Memory B cell (primary cell): ENCODE measurements at regions not wholly inside any gene's neighbourhood (a gene's known extent, or its start where the extent isn't known, plus 50 kb on each side); places are given as distances from the start of the nearest gene placed in this dataset.

Source experiments
- ATAC-seq: fragments of 150-1000 bp; cut with Tn5 transposase; 2 replicates; pipeline ENCODE4 v1.10.0; 2021; ENCODE audit warnings: low read depth, mild to moderate bottlenecking, moderate library complexity
- DNase-seq, 2 donors: peaks; one replicate each; pipeline ENCODE4 v3.0.0; 2022; ENCODE audit warnings: low spot score in 2 of 2
- H3K27ac Mint-ChIP-seq: one replicate; pipeline ENCODE4 v1.8.0; 2022; ENCODE audit warnings: mild to moderate bottlenecking, moderate library complexity, mixed read lengths
- H3K27me3 Mint-ChIP-seq: one replicate; pipeline ENCODE4 v1.8.0; 2022; ENCODE audit warnings: mixed read lengths
- H3K36me3 Mint-ChIP-seq: one replicate; pipeline ENCODE4 v1.8.0; 2022; ENCODE audit warnings: mild to moderate bottlenecking, mixed read lengths
- H3K4me1 Mint-ChIP-seq: one replicate; pipeline ENCODE4 v1.8.0; 2022; ENCODE audit warnings: mixed read lengths
- H3K4me3 Mint-ChIP-seq: one replicate; pipeline ENCODE4 v1.8.0; 2022; ENCODE audit warnings: mild to moderate bottlenecking, moderate library complexity, mixed read lengths
- H3K9me3 Mint-ChIP-seq: one replicate; pipeline ENCODE4 v1.8.0; 2022; ENCODE audit warnings: mixed read lengths

GRCh38 chr2:139964721-139965440 lies 1184.7 kb upstream of the NXPH2 start:
- Mint-ChIP-seq H3K4me1 (no peaks in the 10 kb centered on the region), H3K27me3 (no peaks in the 10 kb centered on the region), H3K36me3 (no peaks in the 10 kb centered on the region), H3K27ac (no peak overlapping the region), H3K4me3 (no peak overlapping the region), H3K9me3 (peaks cover 3% of the 10 kb centered on the region)
- no peak for DNase-seq
- no peak for ATAC-seq

GRCh38 chr2:139963863-139964355 lies 1183.7 kb upstream of the NXPH2 start:
- no peaks in the 10 kb centered on the region for H3K36me3 Mint-ChIP-seq
- ATAC-seq (no peak), DNase-seq (no peak)
- no peak overlapping the region for H3K27ac Mint-ChIP-seq
- no peaks in the 10 kb centered on the region for H3K4me1 Mint-ChIP-seq
- H3K27me3 Mint-ChIP-seq = no peaks in the 10 kb centered on the region
- no peak overlapping the region for H3K4me3 Mint-ChIP-seq
- H3K9me3 Mint-ChIP-seq = peaks cover 3% of the 10 kb centered on the region

- H3K27ac Mint-ChIP-seq = no peak overlapping the region
- H3K36me3 Mint-ChIP-seq = no peaks in the 10 kb centered on the region
- DNase-seq = no peak
- H3K4me1 Mint-ChIP-seq = no peaks in the 10 kb centered on the region
- no peaks in the 10 kb centered on the region for H3K27me3 Mint-ChIP-seq
- no peak overlapping the region for H3K4me3 Mint-ChIP-seq
- ATAC-seq = no peak
- H3K9me3 Mint-ChIP-seq = no peaks in the 10 kb centered on the region
Observed at GRCh38 chr2:139949242-139949972, 1169.2 kb upstream of the NXPH2 start.

GRCh38 chr2:139946690-139947089 lies 1166.5 kb upstream of the NXPH2 start:
- no peak for ATAC-seq
- Mint-ChIP-seq H3K9me3 (no peaks in the 10 kb centered on the region), H3K4me1 (no peaks in the 10 kb centered on the region), H3K36me3 (no peaks in the 10 kb centered on the region), H3K27ac (no peak overlapping the region), H3K4me3 (no peak overlapping the region), H3K27me3 (no peaks in the 10 kb centered on the region)
- no peak for DNase-seq

GRCh38 chr2:139940686-139941085 lies 1160.5 kb upstream of the NXPH2 start:
- DNase-seq = no peak
- H3K27me3 Mint-ChIP-seq = no peaks in the 10 kb centered on the region
- no peaks in the 10 kb centered on the region for H3K4me1 Mint-ChIP-seq
- H3K36me3 Mint-ChIP-seq = no peaks in the 10 kb centered on the region
- H3K9me3 Mint-ChIP-seq = peaks cover 8% of the 10 kb centered on the region
- no peak overlapping the region for H3K4me3 Mint-ChIP-seq
- H3K27ac Mint-ChIP-seq = no peak overlapping the region
- no peak for ATAC-seq

GRCh38 chr2:139925903-139926302 lies 1145.7 kb upstream of the NXPH2 start:
- Mint-ChIP-seq H3K9me3 (no peaks in the 10 kb centered on the region), H3K4me1 (no peaks in the 10 kb centered on the region), H3K27ac (no peak overlapping the region), H3K27me3 (no peaks in the 10 kb centered on the region), H3K4me3 (no peak overlapping the region), H3K36me3 (no peaks in the 10 kb centered on the region)
- ATAC-seq = no peak
- no peak for DNase-seq

- Mint-ChIP-seq H3K4me1 (no peaks in the 10 kb centered on the region), H3K27ac (no peak overlapping the region), H3K36me3 (no peaks in the 10 kb centered on the region), H3K4me3 (no peak overlapping the region), H3K9me3 (peaks cover 4% of the 10 kb centered on the region), H3K27me3 (no peaks in the 10 kb centered on the region)
- no peak for ATAC-seq
- no peak for DNase-seq
Observed at GRCh38 chr2:139924070-139924469, 1143.9 kb upstream of the NXPH2 start.

GRCh38 chr2:139918982-139919381 lies 1138.8 kb upstream of the NXPH2 start:
- no peaks in the 10 kb centered on the region for H3K36me3 Mint-ChIP-seq
- H3K4me1 Mint-ChIP-seq = no peaks in the 10 kb centered on the region
- peaks cover 4% of the 10 kb centered on the region for H3K9me3 Mint-ChIP-seq
- DNase-seq (no peak), ATAC-seq (no peak)
- no peaks in the 10 kb centered on the region for H3K27me3 Mint-ChIP-seq
- no peak overlapping the region for H3K27ac Mint-ChIP-seq
- no peak overlapping the region for H3K4me3 Mint-ChIP-seq

GRCh38 chr2:139917690-139918384 lies 1137.6 kb upstream of the NXPH2 start:
- Mint-ChIP-seq H3K4me3 (no peak overlapping the region), H3K36me3 (no peaks in the 10 kb centered on the region), H3K9me3 (peaks cover 4% of the 10 kb centered on the region), H3K27me3 (no peaks in the 10 kb centered on the region), H3K4me1 (no peaks in the 10 kb centered on the region), H3K27ac (no peak overlapping the region)
- DNase-seq (no peak), ATAC-seq (no peak)

- no peaks in the 10 kb centered on the region for H3K4me1 Mint-ChIP-seq
- no peak overlapping the region for H3K4me3 Mint-ChIP-seq
- peaks cover 4% of the 10 kb centered on the region for H3K9me3 Mint-ChIP-seq
- no peaks in the 10 kb centered on the region for H3K27me3 Mint-ChIP-seq
- DNase-seq = no peak
- H3K27ac Mint-ChIP-seq = no peak overlapping the region
- ATAC-seq = no peak
- H3K36me3 Mint-ChIP-seq = no peaks in the 10 kb centered on the region
Observed at GRCh38 chr2:139916822-139917221, 1136.6 kb upstream of the NXPH2 start.

GRCh38 chr2:139911160-139911559 lies 1131.0 kb upstream of the NXPH2 start:
- H3K9me3 Mint-ChIP-seq = peaks cover 4% of the 10 kb centered on the region

GRCh38 chr2:139909136-139909535 lies 1128.9 kb upstream of the NXPH2 start:
- no peaks in the 10 kb centered on the region for H3K4me1 Mint-ChIP-seq
- H3K27ac Mint-ChIP-seq = no peak overlapping the region
- ATAC-seq (no peak), DNase-seq (no peak)
- no peak overlapping the region for H3K4me3 Mint-ChIP-seq
- H3K27me3 Mint-ChIP-seq = no peaks in the 10 kb centered on the region
- peaks cover 6% of the 10 kb centered on the region for H3K9me3 Mint-ChIP-seq
- H3K36me3 Mint-ChIP-seq = no peaks in the 10 kb centered on the region

More at GRCh38 chr2:139911160-139911559, 1131.0 kb upstream of the NXPH2 start:
- H3K36me3 Mint-ChIP-seq = no peaks in the 10 kb centered on the region
- no peak for DNase-seq
- H3K4me1 Mint-ChIP-seq = no peaks in the 10 kb centered on the region
- H3K27me3 Mint-ChIP-seq = no peaks in the 10 kb centered on the region
- ATAC-seq = no peak
- H3K4me3 Mint-ChIP-seq = no peak overlapping the region
- no peak overlapping the region for H3K27ac Mint-ChIP-seq

GRCh38 chr2:139905624-139906023 lies 1125.4 kb upstream of the NXPH2 start:
- H3K36me3 Mint-ChIP-seq = no peaks in the 10 kb centered on the region
- no peak overlapping the region for H3K4me3 Mint-ChIP-seq
- DNase-seq (no peak), ATAC-seq (no peak)
- no peaks in the 10 kb centered on the region for H3K4me1 Mint-ChIP-seq
- peaks cover 6% of the 10 kb centered on the region for H3K9me3 Mint-ChIP-seq
- no peak overlapping the region for H3K27ac Mint-ChIP-seq
- no peaks in the 10 kb centered on the region for H3K27me3 Mint-ChIP-seq

- Mint-ChIP-seq H3K36me3 (no peaks in the 10 kb centered on the region), H3K9me3 (peaks cover 5% of the 10 kb centered on the region), H3K27me3 (no peaks in the 10 kb centered on the region), H3K27ac (no peak overlapping the region), H3K4me3 (no peak overlapping the region), H3K4me1 (no peaks in the 10 kb centered on the region)
- no peak for ATAC-seq
- DNase-seq = no peak
Observed at GRCh38 chr2:139891636-139892035, 1111.4 kb upstream of the NXPH2 start.
